K562 (cell line): ENCODE measurements at regions not wholly inside any gene's neighbourhood (a gene's known extent, or its start where the extent isn't known, plus 50 kb on each side); places are given as distances from the start of the nearest gene placed in this dataset.

Experiments used
- ATAC-seq: fragments of 200-7000 bp; cut with Tn5 transposase; 3 replicates; pipeline ENCODE4 v1.9.1; 2020; ENCODE audit warnings: moderate library complexity
- BruUV-seq: library from RNA; stranded (reverse); fragments of 400-500 nt; replicated peaks from 2 replicates; lab custom pipeline; 2021; lab: Mats Ljungman, UMichigan
- CTCF ChIA-PET: fragments of 300-600 bp; formaldehyde crosslinking; extraction: SDS; loops from one replicate; lab custom pipeline; 2021; ENCODE audit warnings: low intra/inter-chr PET ratio; lab: Yijun Ruan, JAX
- POLR2A ChIA-PET: fragments of 300-600, 350-650 bp; sonication (Branson Sonifier 250); formaldehyde crosslinking; extraction: SDS; loops from one replicate; lab custom pipeline; 2021; ENCODE audit warnings: antibody characterized with exemption, inconsistent platforms; lab: Yijun Ruan, JAX
- DNase-seq, 4 experiments: peaks; one replicate each; pipeline versions ENCODE4 v3.0.0 to v3.0.0-alpha.2; 2011 to 2018; ENCODE audit warnings: low spot score in 3 of 4, mixed read lengths in 3 of 4; ENCODE audit errors: extremely low read depth in 1 of 4
- FAIRE-seq: peaks from 2 replicates; lab custom pipeline; 2011; peaks lifted over from hg19 to GRCh38; lab: Jason Lieb, UNC
- H2AFZ ChIP-seq: 2 replicates; pipeline ENCODE4 v1.6.0; 2011; ENCODE audit warnings: low read depth, low read length, control low read depth, inconsistent platforms
- H3K27ac ChIP-seq: fragments of 200-600 bp; 3 replicates; pipeline ENCODE4 v1.8.0; 2011; ENCODE audit warnings: low read depth, mild to moderate bottlenecking, control low read depth, inconsistent platforms, low read length, moderate library complexity, mixed read lengths; ENCODE audit errors: extremely low read depth
- H3K27me3 ChIP-seq, 2 experiments: fragments of 300-600 bp in 1 of 2; 2 replicates in 1 of 2; 3 replicates in 1 of 2; pipeline versions ENCODE4 v1.6.0 to v1.8.0; 2011; ENCODE audit warnings: inconsistent platforms in 2 of 2, low read length in 2 of 2, mild to moderate bottlenecking in 1 of 2, mixed read lengths in 1 of 2, moderate library complexity in 1 of 2; ENCODE audit not compliant: control insufficient read depth in 2 of 2, insufficient read depth in 2 of 2
- H3K36me3 ChIP-seq: fragments of 300-600 bp; 3 replicates; pipeline ENCODE4 v1.8.0; 2011; ENCODE audit warnings: mild to moderate bottlenecking, low read length, inconsistent platforms; ENCODE audit not compliant: control insufficient read depth, insufficient read depth
- H3K4me1 ChIP-seq, 2 experiments: fragments of 200-600 bp in 1 of 2; replicated peaks in 1 of 2; 2 replicates in 1 of 2; 3 replicates in 1 of 2; pipeline versions ENCODE4 v1.5.1 to v1.8.0; 2011; ENCODE audit warnings: inconsistent platforms in 2 of 2, low read length in 2 of 2, mild to moderate bottlenecking in 1 of 2, mixed read lengths in 1 of 2, moderate library complexity in 1 of 2; ENCODE audit not compliant: control insufficient read depth in 2 of 2, insufficient read depth in 2 of 2
- H3K4me2 ChIP-seq: 2 replicates; pipeline ENCODE4 v1.6.1; 2011; ENCODE audit warnings: low read length, control low read depth, inconsistent platforms, mixed read lengths; ENCODE audit not compliant: insufficient read depth
- H3K4me3 ChIP-seq: fragments of 200-600 bp; sonication (generic), shearing (Covaris generic); 2 replicates; pipeline ENCODE4 v1.5.1; 2016; ENCODE audit warnings: control low read depth, inconsistent platforms
- H3K79me2 ChIP-seq: fragments of 200-600 bp; 3 replicates; pipeline ENCODE4 v1.8.0; 2011; ENCODE audit warnings: low read length, inconsistent platforms; ENCODE audit not compliant: control insufficient read depth, insufficient read depth
- H3K9ac ChIP-seq, 2 experiments: 2 replicates each; pipeline versions ENCODE4 v1.6.0 to v1.6.1; 2011; ENCODE audit warnings: low read depth in 2 of 2, low read length in 2 of 2, control low read depth in 1 of 2, inconsistent platforms in 1 of 2, mild to moderate bottlenecking in 1 of 2, mixed read lengths in 1 of 2; ENCODE audit not compliant: insufficient read depth in 1 of 2
- H3K9me1 ChIP-seq: one replicate; pipeline ENCODE4 v1.6.0; 2011; ENCODE audit warnings: inconsistent platforms, mild to moderate bottlenecking, low read length, moderate library complexity; ENCODE audit not compliant: control insufficient read depth, insufficient read depth
- H3K9me3 ChIP-seq: replicated peaks from 2 replicates; pipeline ENCODE4 v1.5.1; 2011; ENCODE audit warnings: low read depth, low read length, inconsistent platforms; ENCODE audit not compliant: control insufficient read depth, insufficient read depth
- H4K20me1 ChIP-seq: replicated peaks from 2 replicates; pipeline ENCODE4 v1.6.1; 2011; ENCODE audit warnings: low read length, inconsistent platforms, mixed read lengths; ENCODE audit not compliant: control insufficient read depth, insufficient read depth
- CEBPG ChIP-seq, 3 experiments: fragments of 200-800 bp in 1 of 3; sonication (Bioruptor generic) in 1 of 3; sonication (generic) in 1 of 3; formaldehyde crosslinking in 1 of 3; IDR thresholded peaks in 2 of 3; conservative IDR thresholded peaks in 1 of 3; 2 replicates each; pipeline versions ENCODE4 v1.6.1 to v1.8.0; 2016 to 2022; ENCODE audit warnings: missing compliant biosample characterization in 2 of 3, missing genetic modification characterization in 2 of 3, mild to moderate bottlenecking in 1 of 3, missing genetic modification reagents in 1 of 3
- FOXJ3 ChIP-seq: sonication (generic); formaldehyde crosslinking; IDR thresholded peaks from 2 replicates; pipeline ENCODE4 v1.4.0; 2020; ENCODE audit warnings: mild to moderate bottlenecking, missing genetic modification reagents
- MAFK ChIP-seq: IDR thresholded peaks from 2 replicates; pipeline ENCODE4 v1.6.1; 2011; ENCODE audit warnings: low read length, improper control_type of control experiment
- SMARCE1 ChIP-seq: fragments of 450-650 bp; IDR thresholded peaks from 2 replicates; pipeline ENCODE4 v1.7.1; 2016; ENCODE audit warnings: mild to moderate bottlenecking
- TCF7 ChIP-seq: sonication (generic); IDR thresholded peaks from 2 replicates; pipeline ENCODE4 v1.6.1; 2016; ENCODE audit warnings: antibody characterized with exemption, borderline replicate concordance
- TRIM28 ChIP-seq: fragments of 450-650 bp; IDR thresholded peaks from 2 replicates; pipeline ENCODE4 v1.6.1; 2017
- ZNF584 ChIP-seq: fragments of 200-800 bp; sonication (Bioruptor generic); IDR thresholded peaks from 2 replicates; pipeline ENCODE4 v1.6.1; 2016; ENCODE audit warnings: low read depth, mild to moderate bottlenecking, missing genetic modification characterization, missing compliant biosample characterization
- ZNF592 ChIP-seq: fragments of 450-650 bp; IDR thresholded peaks from 2 replicates; pipeline ENCODE4 v1.6.1; 2017; ENCODE audit warnings: antibody characterized with exemption, mild to moderate bottlenecking
- ZNF668 ChIP-seq: fragments of 250-450 bp; sonication (Bioruptor Pico); IDR thresholded peaks from 2 replicates; pipeline ENCODE4 v1.8.0; 2022; ENCODE audit warnings: mild to moderate bottlenecking, inconsistent platforms
- in situ Hi-C: fragments of 300-500 bp; cut with MboI; formaldehyde crosslinking; loops from 4 replicates; pipeline ENCODE4 v1.15.0; 2018; ENCODE audit warnings: inconsistent platforms, mixed read lengths
- intact Hi-C: fragments of 100-400 bp; cut with micrococcal nuclease; formaldehyde crosslinking; loops from 2 replicates; pipeline ENCODE4 v1.14.2; 2022
- TF ChIP-seq, protein P1 (sequence below): fragments of 450-650 bp; formaldehyde crosslinking; conservative IDR thresholded peaks from 2 replicates; pipeline ENCODE4 v1.4.0; 2022; ENCODE audit warnings: mild to moderate bottlenecking, missing genetic modification characterization
- TF ChIP-seq, protein P2 (sequence below): IDR thresholded peaks from 2 replicates; pipeline ENCODE4 v1.6.1; 2016; ENCODE audit warnings: missing genetic modification characterization, missing compliant biosample characterization

DNA sequence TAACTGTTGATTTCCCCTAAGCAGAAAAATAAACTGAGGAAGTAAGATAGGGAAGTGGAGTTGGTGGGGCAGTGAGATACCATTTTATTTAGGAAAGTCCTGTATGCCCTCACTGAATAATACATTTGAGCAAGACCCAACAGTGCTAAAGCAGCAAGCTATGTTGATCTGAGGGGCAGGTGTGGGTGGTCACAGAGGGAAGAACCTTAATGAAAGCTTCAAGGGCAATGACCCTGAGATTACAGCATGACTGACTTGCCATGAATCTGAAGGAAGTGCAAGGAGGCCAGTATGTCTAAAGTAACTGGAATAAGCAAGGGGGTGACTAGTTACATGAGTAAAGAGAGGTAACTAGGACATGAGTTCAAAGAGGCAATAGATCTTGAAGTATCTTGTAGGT, 159.5 kb downstream of the CD47 start:
- BruUV-seq, result no TSS peak
- FAIRE-seq (no peak), DNase-seq (no peak), ATAC-seq (no peak)
- Histone ChIP-seq H3K36me3 (no peaks in the 10 kb centered on the region), H3K4me3 (no peak overlapping the region), H2AFZ (no peak overlapping the region), H4K20me1 (no peaks in the 10 kb centered on the region), H3K27me3 (peaks cover 0 to 10% of the 10 kb centered on the region in 2 experiments; a peak in 2 of 5 replicates), H3K4me1 (peaks cover 0 to 6% of the 10 kb centered on the region in 2 experiments; a peak in 2 of 5 replicates), H3K9ac (no peak overlapping the region), H3K4me2 (no peak overlapping the region), H3K79me2 (no peaks in the 10 kb centered on the region), H3K27ac (no peak overlapping the region), H3K9me1 (no peaks in the 10 kb centered on the region), H3K9me3 (no peaks in the 10 kb centered on the region)
- in situ Hi-C loops, result no loop called here
- ChIA-PET POLR2A (no interaction called here), CTCF (interaction anchor here (0.6 kb wide), 1 partner anchor 590 kb away, joined by 5 read pairs; no protein-coding TSS in a partner anchor)
- intact Hi-C loops, result loop anchor here (10.0 kb wide), 1 partner anchor 473 kb away; no protein-coding TSS in a partner anchor
- TF ChIP-seq TCF7, result no peak
- no peak for TF ChIP-seq ZNF584 (CRISPR knock-in tag)
- TF ChIP-seq SMARCE1, result no peak
- TF ChIP-seq FOXJ3 (CRISPR knock-in tag), result no peak
- TF ChIP-seq, protein P1, sequence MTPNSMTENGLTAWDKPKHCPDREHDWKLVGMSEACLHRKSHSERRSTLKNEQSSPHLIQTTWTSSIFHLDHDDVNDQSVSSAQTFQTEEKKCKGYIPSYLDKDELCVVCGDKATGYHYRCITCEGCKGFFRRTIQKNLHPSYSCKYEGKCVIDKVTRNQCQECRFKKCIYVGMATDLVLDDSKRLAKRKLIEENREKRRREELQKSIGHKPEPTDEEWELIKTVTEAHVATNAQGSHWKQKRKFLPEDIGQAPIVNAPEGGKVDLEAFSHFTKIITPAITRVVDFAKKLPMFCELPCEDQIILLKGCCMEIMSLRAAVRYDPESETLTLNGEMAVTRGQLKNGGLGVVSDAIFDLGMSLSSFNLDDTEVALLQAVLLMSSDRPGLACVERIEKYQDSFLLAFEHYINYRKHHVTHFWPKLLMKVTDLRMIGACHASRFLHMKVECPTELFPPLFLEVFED (CRISPR knock-in tag), result no peak
- TF ChIP-seq, protein P2, sequence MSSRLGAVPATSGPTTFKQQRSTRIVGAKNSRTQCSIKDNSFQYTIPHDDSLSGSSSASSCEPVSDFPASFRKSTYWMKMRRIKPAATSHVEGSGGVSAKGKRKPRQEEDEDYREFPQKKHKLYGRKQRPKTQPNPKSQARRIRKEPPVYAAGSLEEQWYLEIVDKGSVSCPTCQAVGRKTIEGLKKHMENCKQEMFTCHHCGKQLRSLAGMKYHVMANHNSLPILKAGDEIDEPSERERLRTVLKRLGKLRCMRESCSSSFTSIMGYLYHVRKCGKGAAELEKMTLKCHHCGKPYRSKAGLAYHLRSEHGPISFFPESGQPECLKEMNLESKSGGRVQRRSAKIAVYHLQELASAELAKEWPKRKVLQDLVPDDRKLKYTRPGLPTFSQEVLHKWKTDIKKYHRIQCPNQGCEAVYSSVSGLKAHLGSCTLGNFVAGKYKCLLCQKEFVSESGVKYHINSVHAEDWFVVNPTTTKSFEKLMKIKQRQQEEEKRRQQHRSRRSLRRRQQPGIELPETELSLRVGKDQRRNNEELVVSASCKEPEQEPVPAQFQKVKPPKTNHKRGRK (tag), result no peak
- TF ChIP-seq ZNF592, result no peak
- no peak for TF ChIP-seq CEBPG (CRISPR knock-in tag; IDR thresholded peaks at IDR 0.05)
- TF ChIP-seq CEBPG (tag; conservative IDR thresholded peaks at IDR 0.05 in 1 of 2, IDR thresholded peaks at IDR 0.05 in 1 of 2), result no peak
- TF ChIP-seq MAFK, result no peak
- TF ChIP-seq TRIM28, result no peak
- no peak for TF ChIP-seq ZNF668
